K562 (cell line): ENCODE measurements at regions not wholly inside any gene's neighbourhood (a gene's known extent, or its start where the extent isn't known, plus 50 kb on each side); places are given as distances from the start of the nearest gene placed in this dataset.

ENCODE experiments used
- ATAC-seq: fragments of 200-7000 bp; cut with Tn5 transposase; 3 replicates; pipeline ENCODE4 v1.9.1; 2020; ENCODE audit warnings: moderate library complexity
- BruUV-seq: library from RNA; stranded (reverse); fragments of 400-500 nt; replicated peaks from 2 replicates; lab custom pipeline; 2021; lab: Mats Ljungman, UMichigan
- CTCF ChIA-PET: fragments of 300-600 bp; formaldehyde crosslinking; extraction: SDS; loops from one replicate; lab custom pipeline; 2021; ENCODE audit warnings: low intra/inter-chr PET ratio; lab: Yijun Ruan, JAX
- POLR2A ChIA-PET: fragments of 300-600, 350-650 bp; sonication (Branson Sonifier 250); formaldehyde crosslinking; extraction: SDS; loops from one replicate; lab custom pipeline; 2021; ENCODE audit warnings: antibody characterized with exemption, inconsistent platforms; lab: Yijun Ruan, JAX
- DNase-seq, 4 experiments: peaks; one replicate each; pipeline versions ENCODE4 v3.0.0 to v3.0.0-alpha.2; 2011 to 2018; ENCODE audit warnings: low spot score in 3 of 4, mixed read lengths in 3 of 4; ENCODE audit errors: extremely low read depth in 1 of 4
- FAIRE-seq: peaks from 2 replicates; lab custom pipeline; 2011; peaks lifted over from hg19 to GRCh38; lab: Jason Lieb, UNC
- H2AFZ ChIP-seq: 2 replicates; pipeline ENCODE4 v1.6.0; 2011; ENCODE audit warnings: low read depth, low read length, control low read depth, inconsistent platforms
- H3K27ac ChIP-seq: fragments of 200-600 bp; 3 replicates; pipeline ENCODE4 v1.8.0; 2011; ENCODE audit warnings: low read depth, mild to moderate bottlenecking, control low read depth, inconsistent platforms, low read length, moderate library complexity, mixed read lengths; ENCODE audit errors: extremely low read depth
- H3K27me3 ChIP-seq, 2 experiments: fragments of 300-600 bp in 1 of 2; 2 replicates in 1 of 2; 3 replicates in 1 of 2; pipeline versions ENCODE4 v1.6.0 to v1.8.0; 2011; ENCODE audit warnings: inconsistent platforms in 2 of 2, low read length in 2 of 2, mild to moderate bottlenecking in 1 of 2, mixed read lengths in 1 of 2, moderate library complexity in 1 of 2; ENCODE audit not compliant: control insufficient read depth in 2 of 2, insufficient read depth in 2 of 2
- H3K36me3 ChIP-seq: fragments of 300-600 bp; 3 replicates; pipeline ENCODE4 v1.8.0; 2011; ENCODE audit warnings: mild to moderate bottlenecking, low read length, inconsistent platforms; ENCODE audit not compliant: control insufficient read depth, insufficient read depth
- H3K4me1 ChIP-seq, 2 experiments: fragments of 200-600 bp in 1 of 2; replicated peaks in 1 of 2; 2 replicates in 1 of 2; 3 replicates in 1 of 2; pipeline versions ENCODE4 v1.5.1 to v1.8.0; 2011; ENCODE audit warnings: inconsistent platforms in 2 of 2, low read length in 2 of 2, mild to moderate bottlenecking in 1 of 2, mixed read lengths in 1 of 2, moderate library complexity in 1 of 2; ENCODE audit not compliant: control insufficient read depth in 2 of 2, insufficient read depth in 2 of 2
- H3K4me2 ChIP-seq: 2 replicates; pipeline ENCODE4 v1.6.1; 2011; ENCODE audit warnings: low read length, control low read depth, inconsistent platforms, mixed read lengths; ENCODE audit not compliant: insufficient read depth
- H3K4me3 ChIP-seq: fragments of 200-600 bp; sonication (generic), shearing (Covaris generic); 2 replicates; pipeline ENCODE4 v1.5.1; 2016; ENCODE audit warnings: control low read depth, inconsistent platforms
- H3K79me2 ChIP-seq: fragments of 200-600 bp; 3 replicates; pipeline ENCODE4 v1.8.0; 2011; ENCODE audit warnings: low read length, inconsistent platforms; ENCODE audit not compliant: control insufficient read depth, insufficient read depth
- H3K9ac ChIP-seq, 2 experiments: 2 replicates each; pipeline versions ENCODE4 v1.6.0 to v1.6.1; 2011; ENCODE audit warnings: low read depth in 2 of 2, low read length in 2 of 2, control low read depth in 1 of 2, inconsistent platforms in 1 of 2, mild to moderate bottlenecking in 1 of 2, mixed read lengths in 1 of 2; ENCODE audit not compliant: insufficient read depth in 1 of 2
- H3K9me1 ChIP-seq: one replicate; pipeline ENCODE4 v1.6.0; 2011; ENCODE audit warnings: inconsistent platforms, mild to moderate bottlenecking, low read length, moderate library complexity; ENCODE audit not compliant: control insufficient read depth, insufficient read depth
- H3K9me3 ChIP-seq: replicated peaks from 2 replicates; pipeline ENCODE4 v1.5.1; 2011; ENCODE audit warnings: low read depth, low read length, inconsistent platforms; ENCODE audit not compliant: control insufficient read depth, insufficient read depth
- H4K20me1 ChIP-seq: replicated peaks from 2 replicates; pipeline ENCODE4 v1.6.1; 2011; ENCODE audit warnings: low read length, inconsistent platforms, mixed read lengths; ENCODE audit not compliant: control insufficient read depth, insufficient read depth
- ADNP ChIP-seq: fragments of 200-800 bp; sonication (Bioruptor generic); IDR thresholded peaks from 2 replicates; pipeline ENCODE4 v1.6.1; 2016; ENCODE audit warnings: missing genetic modification characterization, missing compliant biosample characterization
- BRD4 ChIP-seq: fragments of 200-600 bp; sonication (generic); IDR thresholded peaks from 2 replicates; pipeline ENCODE4 v1.6.1; 2017; ENCODE audit warnings: inconsistent platforms
- CBX2 ChIP-seq: fragments of 200-600 bp; sonication (generic); IDR thresholded peaks from one replicate; pipeline ENCODE4 v1.6.1; 2012; ENCODE audit warnings: mild to moderate bottlenecking, low read length, inconsistent platforms; ENCODE audit not compliant: insufficient read depth, poor library complexity, severe bottlenecking
- CC2D1A ChIP-seq: fragments of 450-650 bp; IDR thresholded peaks from 2 replicates; pipeline ENCODE4 v1.6.1; 2017; ENCODE audit warnings: mild to moderate bottlenecking
- CREB1 ChIP-seq, 2 experiments: sonication (generic) in 1 of 2; formaldehyde crosslinking in 1 of 2; IDR thresholded peaks; 2 replicates each; pipeline versions ENCODE4 v1.6.1 to v1.8.0; 2012 to 2022; ENCODE audit warnings: inconsistent platforms in 1 of 2, mild to moderate bottlenecking in 1 of 2, missing genetic modification reagents in 1 of 2, moderate library complexity in 1 of 2
- CSDE1 ChIP-seq, 2 experiments: fragments of 450-650 bp; IDR thresholded peaks; 2 replicates each; pipeline ENCODE4 v1.6.1; 2016; ENCODE audit warnings: mild to moderate bottlenecking in 1 of 2
- FOXP4 ChIP-seq: sonication (generic); formaldehyde crosslinking; IDR thresholded peaks from 2 replicates; pipeline ENCODE4 v1.8.0; 2022; ENCODE audit warnings: mild to moderate bottlenecking, missing genetic modification reagents, borderline replicate concordance
- KAT2B ChIP-seq: IDR thresholded peaks from one replicate; pipeline ENCODE4 v1.6.1; 2012; ENCODE audit warnings: low read depth, mild to moderate bottlenecking, control low read depth, inconsistent platforms, low read length, moderate library complexity
- MAFK ChIP-seq: IDR thresholded peaks from 2 replicates; pipeline ENCODE4 v1.6.1; 2011; ENCODE audit warnings: low read length, improper control_type of control experiment
- TEAD1 ChIP-seq, 2 experiments: fragments of 450-650 bp in 1 of 2; sonication (generic) in 1 of 2; formaldehyde crosslinking; IDR thresholded peaks; 2 replicates each; pipeline versions ENCODE4 v1.4.0 to v1.8.0; 2020 to 2022; ENCODE audit warnings: mild to moderate bottlenecking in 2 of 2, missing genetic modification reagents in 1 of 2
- THRB ChIP-seq: fragments of 450-650 bp; formaldehyde crosslinking; conservative IDR thresholded peaks from 2 replicates; pipeline ENCODE4 v1.4.0; 2022; ENCODE audit warnings: mild to moderate bottlenecking, missing genetic modification characterization
- TSC22D4 ChIP-seq: fragments of 450-650 bp; IDR thresholded peaks from 2 replicates; pipeline ENCODE4 v1.6.1; 2016; ENCODE audit warnings: missing genetic modification characterization, missing biosample characterization, control low read depth
- ZBTB12 ChIP-seq: fragments of 250-450 bp; sonication (Bioruptor Pico); IDR thresholded peaks from 2 replicates; pipeline ENCODE4 v1.4.0; 2020
- WGBS: fragments of 100-300 bp; shearing (Covaris generic); methylation state at CpG from one replicate; pipeline ENCODE4 v1.1.6; 2016; ENCODE audit warnings: low coverage, mixed read lengths; ENCODE audit not compliant: insufficient coverage; ENCODE audit errors: missing lambda C conversion rate; 5-methylcytosine and 5-hydroxymethylcytosine counted together
- in situ Hi-C: fragments of 300-500 bp; cut with MboI; formaldehyde crosslinking; loops from 4 replicates; pipeline ENCODE4 v1.15.0; 2018; ENCODE audit warnings: inconsistent platforms, mixed read lengths
- intact Hi-C: fragments of 100-400 bp; cut with micrococcal nuclease; formaldehyde crosslinking; loops from 2 replicates; pipeline ENCODE4 v1.14.2; 2022

GRCh38 chr10:111545861-111546605 is 469.2 kb downstream of the ADRA2A start:
- BruUV-seq: no TSS peak
- Histone ChIP-seq H3K4me1 (no peaks in the 10 kb centered on the region), H3K4me3 (no peak overlapping the region), H2AFZ (no peak overlapping the region), H3K79me2 (no peaks in the 10 kb centered on the region), H3K9me3 (0 out of 2 replicates have a peak, but pooled peaks cover 3% of the 10 kb centered on the region), H3K9me1 (no peaks in the 10 kb centered on the region), H3K27me3 (no peaks in the 10 kb centered on the region), H3K4me2 (no peak overlapping the region), H4K20me1 (no peaks in the 10 kb centered on the region), H3K27ac (no peak overlapping the region), H3K36me3 (no peaks in the 10 kb centered on the region), H3K9ac (no peak overlapping the region)
- DNase-seq (no peak), ATAC-seq (no peak), FAIRE-seq (no peak)
- WGBS: 0% methylated on average over 4 of the region's 4 CpGs
- in situ Hi-C loops (no loop called here), intact Hi-C loops (no loop called here)
- CTCF ChIA-PET: no interaction called here
- POLR2A ChIA-PET: no interaction called here
- TF ChIP-seq TEAD1 (CRISPR knock-in tag; IDR thresholded peaks at IDR 0.05): no peak
- TF ChIP-seq ADNP (tag): no peak
- TF ChIP-seq MAFK: no peak
- no peak for TF ChIP-seq ZBTB12 (CRISPR knock-in tag)
- no peak for TF ChIP-seq CREB1 (IDR thresholded peaks at IDR 0.05)
- no peak for TF ChIP-seq CREB1 (CRISPR knock-in tag; IDR thresholded peaks at IDR 0.05)
- no peak for TF ChIP-seq THRB (CRISPR knock-in tag)
- no peak for TF ChIP-seq TSC22D4 (tag)
- no peak for TF ChIP-seq CBX2
- TF ChIP-seq CC2D1A: no peak
- TF ChIP-seq KAT2B: no peak
- TF ChIP-seq FOXP4 (CRISPR knock-in tag): no peak
- no peak for TF ChIP-seq CSDE1 (IDR thresholded peaks at IDR 0.05)
- no peak for TF ChIP-seq BRD4
